ENCODE measurements at regions not wholly inside any gene's neighbourhood (a gene's known extent, or its start where the extent isn't known, plus 50 kb on each side); places are given as distances from the start of the nearest gene placed in this dataset.
"Not testable (repeated sequence)": the region's sequence is repeated elsewhere in the genome, so short reads cannot be mapped to it uniquely, and the experiment has no call there.

GRCh38 chr20:57977569-57977968 lies 250.9 kb downstream of the ANKRD60 start:
- no peaks in the 10 kb centered on the region for H3K9me3 ChIP-seq (ENCODE audit: severe bottlenecking)
- no peak for DNase-seq
- H3K27me3 ChIP-seq (ENCODE audit: insufficient read depth, low read depth, severe bottlenecking), result no peaks in the 10 kb centered on the region
- H3K4me3 ChIP-seq (ENCODE audit: low read depth, low read length), result no peak overlapping the region
- no peak overlapping the region for H3K27ac ChIP-seq
- TF ChIP-seq CTCF (IDR thresholded peaks at IDR 0.05; ENCODE audit: low read depth, low read length), result no peak
- no peaks in the 10 kb centered on the region for H3K36me3 ChIP-seq

DNA sequence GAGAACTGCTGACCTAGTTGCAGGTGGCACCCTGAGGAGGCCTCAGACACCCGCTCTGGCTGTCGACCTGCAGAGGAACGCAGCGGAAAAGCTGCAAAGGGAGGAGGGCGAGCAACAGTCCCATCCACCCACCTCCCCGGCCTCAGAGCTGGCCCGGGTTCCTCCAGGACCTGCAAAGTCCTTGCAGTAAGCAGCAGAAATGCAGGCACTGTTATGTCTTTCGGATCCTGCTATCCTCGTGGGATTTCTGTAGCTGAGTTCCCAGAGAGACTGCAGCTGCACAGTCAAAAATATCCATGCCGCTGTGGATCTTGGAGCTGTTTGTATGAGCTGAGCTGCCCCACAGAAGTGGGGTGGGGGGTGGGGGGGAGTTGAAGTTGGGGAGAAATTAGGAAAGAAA lies 251.3 kb downstream of the ANKRD60 start:
- DNase-seq, result no peak
- TF ChIP-seq CTCF (IDR thresholded peaks at IDR 0.05; ENCODE audit: low read depth, low read length), result no peak
- Histone ChIP-seq H3K9me3 (ENCODE audit: severe bottlenecking) (no peaks in the 10 kb centered on the region), H3K36me3 (no peaks in the 10 kb centered on the region), H3K4me3 (ENCODE audit: low read depth, low read length) (no peak overlapping the region), H3K27me3 (ENCODE audit: insufficient read depth, low read depth, severe bottlenecking) (no peaks in the 10 kb centered on the region), H3K27ac (no peak overlapping the region)

DNA sequence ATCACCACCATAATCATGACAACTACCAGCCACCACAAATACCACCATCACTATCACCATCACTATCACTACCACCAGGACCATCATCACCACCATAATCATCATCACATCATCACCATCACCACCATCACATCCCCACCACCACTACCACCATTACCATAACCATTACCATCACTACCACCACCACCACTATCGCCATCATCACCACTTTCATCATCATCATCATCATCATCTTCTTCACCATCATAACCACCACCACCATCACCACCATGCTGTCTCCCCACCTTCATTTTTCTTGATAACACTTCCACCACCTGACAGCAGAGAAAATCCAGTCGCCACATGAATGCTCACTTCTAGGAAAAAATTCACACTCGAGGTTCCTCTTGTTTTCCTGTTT lies 253.6 kb downstream of the ANKRD60 start:
- no peak for TF ChIP-seq CTCF (IDR thresholded peaks at IDR 0.05; ENCODE audit: low read depth, low read length)
- Histone ChIP-seq H3K27me3 (ENCODE audit: insufficient read depth, low read depth, severe bottlenecking) (no peaks in the 10 kb centered on the region), H3K4me3 (ENCODE audit: low read depth, low read length) (no peak overlapping the region), H3K27ac (no peak overlapping the region), H3K36me3 (no peaks in the 10 kb centered on the region), H3K9me3 (ENCODE audit: severe bottlenecking) (no peaks in the 10 kb centered on the region)
- DNase-seq, result no peak

DNA sequence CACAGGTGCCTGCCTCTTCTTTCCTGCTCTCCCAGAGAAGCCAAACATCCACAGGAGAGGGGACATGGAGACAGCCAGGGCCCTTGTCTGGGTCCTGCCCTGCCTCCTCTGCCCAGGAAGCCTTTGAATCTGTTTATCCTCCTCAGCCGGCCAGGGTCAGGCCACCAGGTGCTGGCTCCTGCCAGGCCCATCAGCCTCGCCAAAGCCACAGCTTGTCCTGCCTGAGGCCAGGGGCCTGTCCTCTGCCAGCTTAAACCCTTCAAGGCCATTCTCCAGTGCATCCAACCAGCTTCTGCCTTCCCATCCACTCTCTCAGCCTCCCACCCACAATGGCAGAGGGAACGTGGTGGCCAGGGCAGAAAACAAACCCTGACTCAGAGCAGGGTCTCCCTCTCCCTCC lies 254.6 kb downstream of the ANKRD60 start:
- DNase-seq, result no peak
- no peak overlapping the region for H3K4me3 ChIP-seq (ENCODE audit: low read depth, low read length)
- H3K27ac ChIP-seq, result no peak overlapping the region
- TF ChIP-seq CTCF (IDR thresholded peaks at IDR 0.05; ENCODE audit: low read depth, low read length), result no peak
- H3K36me3 ChIP-seq, result no peaks in the 10 kb centered on the region
- no peaks in the 10 kb centered on the region for H3K27me3 ChIP-seq (ENCODE audit: insufficient read depth, low read depth, severe bottlenecking)
- no peaks in the 10 kb centered on the region for H3K9me3 ChIP-seq (ENCODE audit: severe bottlenecking)

DNA sequence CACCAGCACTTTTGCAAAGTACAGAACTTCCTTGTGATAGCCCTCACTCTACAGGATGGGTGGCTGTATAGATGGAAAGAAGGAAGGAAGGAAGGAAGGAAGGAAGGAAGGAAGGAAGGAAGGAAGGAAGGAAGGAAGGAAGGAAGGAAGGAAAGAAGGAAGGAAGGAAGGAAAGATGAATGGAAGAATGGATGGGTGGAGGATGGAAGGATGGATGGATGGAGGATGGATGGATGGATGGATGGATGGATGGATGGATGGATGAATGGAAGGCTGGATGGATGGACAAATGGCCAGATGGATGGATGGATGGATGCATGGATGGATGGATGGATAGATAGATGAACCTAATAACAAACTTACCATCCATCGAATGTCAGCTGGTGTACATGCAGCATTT lies 256.9 kb downstream of the ANKRD60 start:
- H3K27ac ChIP-seq; DNase-seq; H3K36me3 ChIP-seq; H3K9me3 ChIP-seq (ENCODE audit: severe bottlenecking); H3K27me3 ChIP-seq (ENCODE audit: insufficient read depth, low read depth, severe bottlenecking); H3K4me3 ChIP-seq (ENCODE audit: low read depth, low read length): not testable (repeated sequence)

GRCh38 chr20:57970856-57971255 lies 257.6 kb downstream of the ANKRD60 start:
- H3K27me3 ChIP-seq (ENCODE audit: insufficient read depth, low read depth, severe bottlenecking), result no peaks in the 10 kb centered on the region
- TF ChIP-seq CTCF (IDR thresholded peaks at IDR 0.05; ENCODE audit: low read depth, low read length), result no peak
- H3K4me3 ChIP-seq (ENCODE audit: low read depth, low read length), result no peak overlapping the region
- H3K36me3 ChIP-seq, result no peaks in the 10 kb centered on the region
- H3K27ac ChIP-seq, result no peak overlapping the region
- no peak for DNase-seq
- no peaks in the 10 kb centered on the region for H3K9me3 ChIP-seq (ENCODE audit: severe bottlenecking)

Data from WERI-Rb-1 (cell line).